WTC11 (cell line): ENCODE measurements at regions not wholly inside any gene's neighbourhood (a gene's known extent, or its start where the extent isn't known, plus 50 kb on each side); places are given as distances from the start of the nearest gene placed in this dataset.

Source experiments
- AFF4 ChIP-seq: sonication (generic); formaldehyde crosslinking; IDR thresholded peaks from 2 replicates; pipeline ENCODE4 v1.8.1; 2023; ENCODE audit warnings: mild to moderate bottlenecking, missing genetic modification reagents, borderline replicate concordance
- CTCF ChIP-seq: fragments of 200-600 bp; IDR thresholded peaks from 2 replicates; pipeline ENCODE4 v1.8.0; 2022; ENCODE audit warnings: antibody characterized with exemption
- E2F5 ChIP-seq: sonication (generic); formaldehyde crosslinking; IDR thresholded peaks from 2 replicates; pipeline ENCODE4 v1.8.1; 2022; ENCODE audit warnings: mild to moderate bottlenecking, moderate library complexity, missing genetic modification reagents
- FOXK1 ChIP-seq: sonication (generic); formaldehyde crosslinking; IDR thresholded peaks from 2 replicates; pipeline ENCODE4 v1.8.0; 2022; ENCODE audit warnings: mild to moderate bottlenecking, moderate library complexity, missing genetic modification reagents
- PRDM15 ChIP-seq: sonication (generic); formaldehyde crosslinking; IDR thresholded peaks from 2 replicates; pipeline ENCODE4 v1.8.0; 2022; ENCODE audit warnings: missing genetic modification reagents
- TEAD1 ChIP-seq: sonication (generic); formaldehyde crosslinking; IDR thresholded peaks from 2 replicates; pipeline ENCODE4 v1.8.0; 2022; ENCODE audit warnings: mild to moderate bottlenecking, missing genetic modification reagents

DNA sequence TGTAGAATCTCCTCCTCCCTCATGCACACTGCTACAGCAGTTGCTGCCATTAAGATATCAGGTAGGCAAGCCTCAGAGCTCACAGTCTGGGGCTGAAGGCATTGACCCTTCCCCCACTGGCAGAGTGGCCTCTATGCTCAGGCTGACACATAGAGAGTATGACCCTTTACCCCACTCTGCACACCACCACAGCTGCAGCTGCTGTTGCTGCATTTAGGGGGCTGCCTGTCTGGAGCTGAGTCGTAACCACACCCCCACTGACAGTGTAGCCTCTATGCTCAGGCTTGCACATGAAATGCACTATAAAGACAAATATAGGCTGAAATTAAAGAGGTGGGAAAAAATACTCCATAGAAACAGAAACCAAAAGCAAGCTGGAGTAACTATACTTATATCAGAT, 289.3 kb upstream of the PABPC4L start:
- TF ChIP-seq FOXK1 (CRISPR knock-in tag) (no peak), PRDM15 (CRISPR knock-in tag) (no peak), CTCF (no peak), AFF4 (no peak), E2F5 (CRISPR knock-in tag) (no peak), TEAD1 (CRISPR knock-in tag) (no peak)
